Panc1 (cell line): ENCODE measurements at regions not wholly inside any gene's neighbourhood (a gene's known extent, or its start where the extent isn't known, plus 50 kb on each side); places are given as distances from the start of the nearest gene placed in this dataset.

Experiments
- ATAC-seq: fragments of 200-7000 bp; cut with Tn5 transposase; 2 replicates; pipeline ENCODE4 v1.9.1; 2020; ENCODE audit warnings: mild to moderate bottlenecking, moderate library complexity
- BruUV-seq: library from RNA; stranded (reverse); fragments of 400-500 nt; replicated peaks from 2 replicates; lab custom pipeline; 2021; lab: Mats Ljungman, UMichigan
- CTCF ChIA-PET: fragments of 300-600 bp; sonication (Branson Sonifier 250); formaldehyde crosslinking; loops from one replicate; lab custom pipeline; 2022; ENCODE audit warnings: antibody characterized with exemption; lab: Charles Lee
- POLR2A ChIA-PET: fragments of 300-600 bp; sonication (Branson Sonifier 250); formaldehyde crosslinking; loops from one replicate; lab custom pipeline; 2022; ENCODE audit warnings: antibody characterized with exemption; lab: Charles Lee
- DNase-seq: peaks from one replicate; pipeline ENCODE4 v3.0.0-alpha.2; 2010; ENCODE audit warnings: low read depth, low spot score
- H3K27ac ChIP-seq: 2 replicates; pipeline ENCODE4 v1.5.1; 2011; ENCODE audit warnings: mild to moderate bottlenecking, low read length, inconsistent platforms
- H3K27me3 ChIP-seq: fragments of 200-500 bp; sonication (Bioruptor generic); 2 replicates; pipeline ENCODE4 v1.6.0; 2014; ENCODE audit warnings: low read length, inconsistent platforms; ENCODE audit not compliant: control insufficient read depth, insufficient read depth
- H3K36me3 ChIP-seq: fragments of 200-500 bp; sonication (Bioruptor generic); 2 replicates; pipeline ENCODE4 v1.5.1; 2014; ENCODE audit warnings: inconsistent platforms, mild to moderate bottlenecking, low read length, moderate library complexity; ENCODE audit not compliant: control insufficient read depth, insufficient read depth
- H3K4me1 ChIP-seq: 2 replicates; pipeline ENCODE4 v1.5.1; 2011; ENCODE audit warnings: inconsistent platforms, mild to moderate bottlenecking, low read length, moderate library complexity; ENCODE audit not compliant: control insufficient read depth, insufficient read depth
- H3K4me3 ChIP-seq, 2 experiments: 2 replicates each; pipeline ENCODE4 v1.5.1; 2011 to 2012; ENCODE audit warnings: low read depth in 2 of 2, low read length in 2 of 2, mild to moderate bottlenecking in 2 of 2, inconsistent platforms in 1 of 2, moderate library complexity in 1 of 2
- H3K9me3 ChIP-seq: fragments of 200-500 bp; sonication (Bioruptor generic); 2 replicates; pipeline ENCODE4 v1.5.1; 2014; ENCODE audit warnings: low read depth, mild to moderate bottlenecking, inconsistent platforms, low read length, moderate library complexity; ENCODE audit not compliant: control insufficient read depth, insufficient read depth
- POLR2AphosphoS5 ChIP-seq: IDR thresholded peaks from 2 replicates; pipeline ENCODE4 v1.6.1; 2012; ENCODE audit warnings: mild to moderate bottlenecking, low read depth, low read length, moderate library complexity
- SIN3A ChIP-seq: IDR thresholded peaks from 2 replicates; pipeline ENCODE4 v1.6.1; 2012; ENCODE audit warnings: low read depth, mild to moderate bottlenecking, low read length, moderate library complexity, borderline replicate concordance; ENCODE audit not compliant: insufficient read depth
- TCF7L2 ChIP-seq: IDR thresholded peaks from 2 replicates; pipeline ENCODE4 v1.6.1; 2011; ENCODE audit warnings: mild to moderate bottlenecking, low read depth, low read length, inconsistent platforms
- in situ Hi-C: cut with HindIII; loops from 2 replicates; pipeline ENCODE4 v1.10.0; 2016; ENCODE audit warnings: low sequenced_read_pairs, low pct_unique_long_range_greater_than_20kb
- intact Hi-C: fragments of 100-400 bp; cut with micrococcal nuclease; formaldehyde crosslinking; loops from one replicate; pipeline ENCODE4 v1.10.0; 2022; ENCODE audit not compliant: unreplicated experiment
- TF ChIP-seq, protein P1 (sequence below), 2 experiments: IDR thresholded peaks; 2 replicates each; pipeline ENCODE4 v1.6.1; 2011 to 2012; ENCODE audit warnings: low read depth in 2 of 2, control low read depth in 1 of 2, low read length in 1 of 2, mild to moderate bottlenecking in 1 of 2, moderate library complexity in 1 of 2; ENCODE audit not compliant: insufficient read depth in 1 of 2
- TF ChIP-seq, protein P2 (sequence below): fragments of 450-650 bp; IDR thresholded peaks from 2 replicates; pipeline ENCODE4 v1.5.1; 2017; ENCODE audit warnings: mild to moderate bottlenecking

DNA sequence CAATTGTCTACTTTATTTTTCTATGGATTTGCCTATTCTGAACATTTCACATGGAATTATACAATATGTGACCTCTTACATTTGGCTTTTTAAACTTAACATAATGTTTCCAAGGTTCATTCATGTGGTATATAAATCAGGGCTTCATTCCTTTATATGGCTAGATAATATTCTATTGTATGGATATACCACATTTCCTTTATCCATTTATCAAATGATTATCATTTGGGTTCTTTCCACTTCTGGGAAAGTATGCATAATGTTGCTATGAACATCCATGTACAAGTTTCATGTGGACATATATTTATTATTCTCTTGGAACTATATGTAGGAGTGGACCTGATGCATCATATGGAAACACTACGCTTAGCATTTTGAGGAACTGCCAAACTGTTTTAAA is 99.7 kb upstream of the NCKAP5 start:
- peaks cover 14% of the 10 kb centered on the region for H3K9me3 ChIP-seq
- H3K4me1 ChIP-seq: no peaks in the 10 kb centered on the region
- no peaks in the 10 kb centered on the region for H3K27me3 ChIP-seq
- intact Hi-C loops: no loop called here
- ATAC-seq (no peak), DNase-seq (no peak)
- POLR2A ChIA-PET: no interaction called here
- CTCF ChIA-PET: no interaction called here
- H3K27ac ChIP-seq: no peak overlapping the region
- in situ Hi-C loops: no loop called here
- no peaks in the 10 kb centered on the region for H3K36me3 ChIP-seq
- BruUV-seq: no TSS peak
- no peak for TF ChIP-seq SIN3A
- no peak for TF ChIP-seq POLR2AphosphoS5
- no peak for TF ChIP-seq TCF7L2
- TF ChIP-seq, protein P1, sequence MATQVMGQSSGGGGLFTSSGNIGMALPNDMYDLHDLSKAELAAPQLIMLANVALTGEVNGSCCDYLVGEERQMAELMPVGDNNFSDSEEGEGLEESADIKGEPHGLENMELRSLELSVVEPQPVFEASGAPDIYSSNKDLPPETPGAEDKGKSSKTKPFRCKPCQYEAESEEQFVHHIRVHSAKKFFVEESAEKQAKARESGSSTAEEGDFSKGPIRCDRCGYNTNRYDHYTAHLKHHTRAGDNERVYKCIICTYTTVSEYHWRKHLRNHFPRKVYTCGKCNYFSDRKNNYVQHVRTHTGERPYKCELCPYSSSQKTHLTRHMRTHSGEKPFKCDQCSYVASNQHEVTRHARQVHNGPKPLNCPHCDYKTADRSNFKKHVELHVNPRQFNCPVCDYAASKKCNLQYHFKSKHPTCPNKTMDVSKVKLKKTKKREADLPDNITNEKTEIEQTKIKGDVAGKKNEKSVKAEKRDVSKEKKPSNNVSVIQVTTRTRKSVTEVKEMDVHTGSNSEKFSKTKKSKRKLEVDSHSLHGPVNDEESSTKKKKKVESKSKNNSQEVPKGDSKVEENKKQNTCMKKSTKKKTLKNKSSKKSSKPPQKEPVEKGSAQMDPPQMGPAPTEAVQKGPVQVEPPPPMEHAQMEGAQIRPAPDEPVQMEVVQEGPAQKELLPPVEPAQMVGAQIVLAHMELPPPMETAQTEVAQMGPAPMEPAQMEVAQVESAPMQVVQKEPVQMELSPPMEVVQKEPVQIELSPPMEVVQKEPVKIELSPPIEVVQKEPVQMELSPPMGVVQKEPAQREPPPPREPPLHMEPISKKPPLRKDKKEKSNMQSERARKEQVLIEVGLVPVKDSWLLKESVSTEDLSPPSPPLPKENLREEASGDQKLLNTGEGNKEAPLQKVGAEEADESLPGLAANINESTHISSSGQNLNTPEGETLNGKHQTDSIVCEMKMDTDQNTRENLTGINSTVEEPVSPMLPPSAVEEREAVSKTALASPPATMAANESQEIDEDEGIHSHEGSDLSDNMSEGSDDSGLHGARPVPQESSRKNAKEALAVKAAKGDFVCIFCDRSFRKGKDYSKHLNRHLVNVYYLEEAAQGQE (IDR thresholded peaks at IDR 0.05; ENCODE audit: insufficient read depth in 1 of 2, low read depth in 2 of 2, low read length in 1 of 2): no peak
- TF ChIP-seq, protein P2, sequence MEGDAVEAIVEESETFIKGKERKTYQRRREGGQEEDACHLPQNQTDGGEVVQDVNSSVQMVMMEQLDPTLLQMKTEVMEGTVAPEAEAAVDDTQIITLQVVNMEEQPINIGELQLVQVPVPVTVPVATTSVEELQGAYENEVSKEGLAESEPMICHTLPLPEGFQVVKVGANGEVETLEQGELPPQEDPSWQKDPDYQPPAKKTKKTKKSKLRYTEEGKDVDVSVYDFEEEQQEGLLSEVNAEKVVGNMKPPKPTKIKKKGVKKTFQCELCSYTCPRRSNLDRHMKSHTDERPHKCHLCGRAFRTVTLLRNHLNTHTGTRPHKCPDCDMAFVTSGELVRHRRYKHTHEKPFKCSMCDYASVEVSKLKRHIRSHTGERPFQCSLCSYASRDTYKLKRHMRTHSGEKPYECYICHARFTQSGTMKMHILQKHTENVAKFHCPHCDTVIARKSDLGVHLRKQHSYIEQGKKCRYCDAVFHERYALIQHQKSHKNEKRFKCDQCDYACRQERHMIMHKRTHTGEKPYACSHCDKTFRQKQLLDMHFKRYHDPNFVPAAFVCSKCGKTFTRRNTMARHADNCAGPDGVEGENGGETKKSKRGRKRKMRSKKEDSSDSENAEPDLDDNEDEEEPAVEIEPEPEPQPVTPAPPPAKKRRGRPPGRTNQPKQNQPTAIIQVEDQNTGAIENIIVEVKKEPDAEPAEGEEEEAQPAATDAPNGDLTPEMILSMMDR: no peak
- no peak overlapping the region for H3K4me3 ChIP-seq

- POLR2A ChIA-PET: no interaction called here
- in situ Hi-C loops: no loop called here
- Histone ChIP-seq H3K27me3 (no peaks in the 10 kb centered on the region), H3K27ac (no peak overlapping the region), H3K4me1 (no peaks in the 10 kb centered on the region), H3K4me3 (no peak overlapping the region), H3K36me3 (no peaks in the 10 kb centered on the region), H3K9me3 (peaks cover 14% of the 10 kb centered on the region)
- TF ChIP-seq SIN3A (no peak), TCF7L2 (no peak), POLR2AphosphoS5 (no peak)
- TF ChIP-seq, protein P2: no peak
- TF ChIP-seq, protein P1 (IDR thresholded peaks at IDR 0.05; ENCODE audit: insufficient read depth in 1 of 2, low read depth in 2 of 2, low read length in 1 of 2): no peak
- CTCF ChIA-PET: no interaction called here
- no TSS peak for BruUV-seq
- DNase-seq (no peak), ATAC-seq (no peak)
- intact Hi-C loops: no loop called here
Measured at GRCh38 chr2:133668547-133668946, 100.3 kb upstream of the NCKAP5 start.
